ENCODE measurements at regions not wholly inside any gene's neighbourhood (a gene's known extent, or its start where the extent isn't known, plus 50 kb on each side); places are given as distances from the start of the nearest gene placed in this dataset.
A peak's percentile ranks its signal among the peaks of the same experiment; 100 is the strongest.

DNA sequence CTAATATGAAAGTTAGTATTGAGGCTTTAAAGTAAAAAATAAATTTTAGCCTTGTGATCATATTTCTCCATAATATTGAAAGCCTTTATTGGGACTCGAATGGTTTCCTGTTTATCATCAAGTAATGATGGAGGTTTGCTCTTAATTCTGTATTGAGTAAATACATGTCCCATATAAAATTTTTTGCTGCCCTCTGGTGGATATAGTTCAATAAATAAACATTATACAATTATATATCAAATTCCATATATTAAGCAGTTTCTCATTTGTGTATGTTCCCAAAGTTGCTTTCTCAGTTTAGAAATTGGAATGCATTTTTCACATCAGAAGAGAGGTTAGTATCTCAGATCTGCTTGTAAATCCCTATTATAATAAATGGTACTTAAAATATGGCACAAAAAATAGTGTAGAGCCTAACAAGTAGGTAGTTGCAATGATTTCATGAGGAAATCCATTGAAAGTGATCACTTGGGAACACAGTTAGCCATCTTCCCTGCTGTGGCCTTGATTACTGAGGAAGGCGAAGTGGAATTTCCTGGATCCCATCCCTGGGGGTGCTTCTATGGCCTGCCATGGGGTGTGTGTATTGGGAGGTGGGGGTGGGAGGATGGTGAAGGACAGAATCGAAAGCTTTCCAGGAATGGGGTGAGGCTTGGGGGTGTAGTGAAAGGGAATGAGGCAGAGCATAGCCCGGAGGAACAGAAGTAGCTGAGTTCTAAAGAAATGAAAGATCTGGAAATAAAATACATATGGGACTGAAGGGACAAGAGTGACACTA is 84.1 kb upstream of the C21orf91 start:
- DNase-seq (ENCODE audit: low spot score, unreplicated experiment), result no peak
- Mint-ChIP-seq H3K4me1 (ENCODE audit: low read depth) (no peaks in the 10 kb centered on the region), H3K4me3 (ENCODE audit: low read depth) (no peak overlapping the region)

DNA sequence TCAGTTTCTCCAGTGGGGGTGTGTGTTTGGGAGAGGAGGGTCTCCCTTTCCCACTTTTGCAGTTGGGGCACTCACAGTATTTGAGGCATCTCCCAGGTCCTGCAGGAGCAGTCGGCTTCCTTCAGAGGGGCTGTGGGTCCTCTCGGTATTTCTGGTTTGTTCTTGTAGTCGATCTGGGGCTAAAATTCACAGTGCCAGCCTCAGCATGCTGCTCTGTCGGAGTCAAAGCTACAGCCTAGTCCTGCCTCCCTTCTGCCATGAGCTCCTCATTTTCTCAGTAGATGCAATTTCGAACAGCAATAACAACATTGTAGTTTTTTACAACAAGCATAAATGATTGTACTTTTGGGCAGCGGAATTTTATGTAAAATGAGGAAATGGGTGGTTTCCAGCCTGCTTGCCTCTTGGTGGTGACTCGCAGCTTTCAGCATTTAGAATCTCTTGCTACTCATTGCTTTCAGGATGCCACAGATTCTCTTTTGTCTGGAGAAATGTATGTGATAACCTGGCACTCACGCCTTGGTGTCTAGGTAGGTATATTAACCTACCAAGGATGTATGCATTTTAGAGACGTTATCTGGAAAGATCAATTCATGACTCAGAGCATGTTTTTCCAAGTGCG is 82.4 kb upstream of the C21orf91 start:
- no peaks in the 10 kb centered on the region for H3K27me3 Mint-ChIP-seq
- H3K9me3 Mint-ChIP-seq (ENCODE audit: low read depth), result peaks cover 39% of the 10 kb centered on the region
- H3K36me3 Mint-ChIP-seq (ENCODE audit: insufficient read depth), result no peaks in the 10 kb centered on the region
- H3K4me1 Mint-ChIP-seq (ENCODE audit: low read depth), result no peaks in the 10 kb centered on the region
- no peak for DNase-seq (ENCODE audit: low spot score, unreplicated experiment)
- no peak overlapping the region for H3K27ac Mint-ChIP-seq
- H3K4me3 Mint-ChIP-seq (ENCODE audit: low read depth), result no peak overlapping the region
- TF ChIP-seq, protein P1, sequence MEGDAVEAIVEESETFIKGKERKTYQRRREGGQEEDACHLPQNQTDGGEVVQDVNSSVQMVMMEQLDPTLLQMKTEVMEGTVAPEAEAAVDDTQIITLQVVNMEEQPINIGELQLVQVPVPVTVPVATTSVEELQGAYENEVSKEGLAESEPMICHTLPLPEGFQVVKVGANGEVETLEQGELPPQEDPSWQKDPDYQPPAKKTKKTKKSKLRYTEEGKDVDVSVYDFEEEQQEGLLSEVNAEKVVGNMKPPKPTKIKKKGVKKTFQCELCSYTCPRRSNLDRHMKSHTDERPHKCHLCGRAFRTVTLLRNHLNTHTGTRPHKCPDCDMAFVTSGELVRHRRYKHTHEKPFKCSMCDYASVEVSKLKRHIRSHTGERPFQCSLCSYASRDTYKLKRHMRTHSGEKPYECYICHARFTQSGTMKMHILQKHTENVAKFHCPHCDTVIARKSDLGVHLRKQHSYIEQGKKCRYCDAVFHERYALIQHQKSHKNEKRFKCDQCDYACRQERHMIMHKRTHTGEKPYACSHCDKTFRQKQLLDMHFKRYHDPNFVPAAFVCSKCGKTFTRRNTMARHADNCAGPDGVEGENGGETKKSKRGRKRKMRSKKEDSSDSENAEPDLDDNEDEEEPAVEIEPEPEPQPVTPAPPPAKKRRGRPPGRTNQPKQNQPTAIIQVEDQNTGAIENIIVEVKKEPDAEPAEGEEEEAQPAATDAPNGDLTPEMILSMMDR (IDR thresholded peaks at IDR 0.05; ENCODE audit: unreplicated experiment), result no peak

More for the DNA sequence above, 84.1 kb upstream of the C21orf91 start:
- TF ChIP-seq, protein P1 (IDR thresholded peaks at IDR 0.05; ENCODE audit: unreplicated experiment), result peak; percentile 24
- H3K27ac Mint-ChIP-seq, result no peak overlapping the region
- H3K36me3 Mint-ChIP-seq (ENCODE audit: insufficient read depth), result no peaks in the 10 kb centered on the region
- H3K27me3 Mint-ChIP-seq, result no peaks in the 10 kb centered on the region
- peaks cover 24% of the 10 kb centered on the region for H3K9me3 Mint-ChIP-seq (ENCODE audit: low read depth)

GRCh38 chr21:17900990-17901385 is 81.8 kb upstream of the C21orf91 start:
- H3K9me3 Mint-ChIP-seq (ENCODE audit: low read depth), result peaks cover 45% of the 10 kb centered on the region
- H3K4me1 Mint-ChIP-seq (ENCODE audit: low read depth), result no peaks in the 10 kb centered on the region
- no peaks in the 10 kb centered on the region for H3K27me3 Mint-ChIP-seq
- TF ChIP-seq, protein P1 (IDR thresholded peaks at IDR 0.05; ENCODE audit: unreplicated experiment), result no peak
- H3K4me3 Mint-ChIP-seq (ENCODE audit: low read depth), result no peak overlapping the region
- H3K27ac Mint-ChIP-seq, result no peak overlapping the region
- peaks cover 2% of the 10 kb centered on the region for H3K36me3 Mint-ChIP-seq (ENCODE audit: insufficient read depth)
- DNase-seq (ENCODE audit: low spot score, unreplicated experiment), result no peak

GRCh38 chr21:17900281-17900989 is 81.3 kb upstream of the C21orf91 start:
- Mint-ChIP-seq H3K27me3 (no peaks in the 10 kb centered on the region), H3K36me3 (ENCODE audit: insufficient read depth) (peaks cover 2% of the 10 kb centered on the region), H3K27ac (no peak overlapping the region), H3K4me3 (ENCODE audit: low read depth) (no peak overlapping the region), H3K9me3 (ENCODE audit: low read depth) (peaks cover 50% of the 10 kb centered on the region), H3K4me1 (ENCODE audit: low read depth) (no peaks in the 10 kb centered on the region)
- no peak for DNase-seq (ENCODE audit: low spot score, unreplicated experiment)
- TF ChIP-seq, protein P1 (IDR thresholded peaks at IDR 0.05; ENCODE audit: unreplicated experiment), result no peak

DNA sequence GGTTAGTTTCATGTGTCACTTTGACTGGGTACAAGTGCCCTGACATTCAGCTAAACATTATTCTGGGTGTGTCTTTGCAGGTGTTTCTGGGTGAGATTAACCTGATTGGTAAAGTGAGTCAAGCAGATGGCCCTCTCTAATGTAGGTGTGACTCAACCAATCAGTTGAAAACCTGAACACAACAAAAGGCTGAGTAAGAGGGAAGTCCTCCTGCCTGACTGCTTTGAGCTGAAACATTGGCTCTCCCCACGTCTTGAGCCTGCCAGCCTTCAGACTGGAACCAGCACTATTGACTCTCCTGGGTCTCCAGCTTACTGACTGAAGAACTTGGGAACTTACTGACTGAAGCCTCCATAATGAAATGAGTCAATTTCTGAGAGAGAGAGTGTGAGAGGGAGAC is 70.0 kb upstream of the C21orf91 start:
- Mint-ChIP-seq H3K27ac (peak overlapping the region; percentile 24), H3K4me1 (ENCODE audit: low read depth) (peaks cover 2% of the 10 kb centered on the region), H3K4me3 (ENCODE audit: low read depth) (no peak overlapping the region), H3K36me3 (ENCODE audit: insufficient read depth) (no peaks in the 10 kb centered on the region), H3K9me3 (ENCODE audit: low read depth) (no peaks in the 10 kb centered on the region), H3K27me3 (no peaks in the 10 kb centered on the region)
- no peak for DNase-seq (ENCODE audit: low spot score, unreplicated experiment)
- TF ChIP-seq, protein P1 (IDR thresholded peaks at IDR 0.05; ENCODE audit: unreplicated experiment), result no peak
